ENCODE measurements at regions not wholly inside any gene's neighbourhood (a gene's known extent, or its start where the extent isn't known, plus 50 kb on each side); places are given as distances from the start of the nearest gene placed in this dataset.

- no peak for TF ChIP-seq POLR2A (IDR thresholded peaks at IDR 0.05)
- TF ChIP-seq CTCF (IDR thresholded peaks at IDR 0.05) = no peak
Observed at GRCh38 chr6:11425431-11425871, 112.1 kb upstream of the TMEM170B start.

Data from lower leg skin (tissue), 3 donors.